B cell (primary cell): ENCODE measurements at regions not wholly inside any gene's neighbourhood (a gene's known extent, or its start where the extent isn't known, plus 50 kb on each side); places are given as distances from the start of the nearest gene placed in this dataset.

Source experiments
- ATAC-seq: fragments of 200-7000 bp; cut with Tn5 transposase; one replicate; pipeline ENCODE4 v1.10.0; 2021; ENCODE audit warnings: low read depth, mild to moderate bottlenecking, moderate number of reproducible peaks, moderate library complexity
- CTCF ChIA-PET: fragments of 350-600 bp; sonication (Branson Sonifier 250); formaldehyde crosslinking; loops from one replicate; lab custom pipeline; 2021; ENCODE audit warnings: antibody characterized with exemption, inconsistent platforms; lab: Charles Lee
- POLR2A ChIA-PET: fragments of 350-600 bp; sonication (Branson Sonifier 250); formaldehyde crosslinking; loops from one replicate; lab custom pipeline; 2021; ENCODE audit warnings: antibody characterized with exemption; lab: Charles Lee
- DNase-seq: peaks from one replicate; pipeline ENCODE4 v3.0.0; 2013
- H2AFZ ChIP-seq: 2 replicates; pipeline ENCODE4 v1.6.1; 2012; ENCODE audit warnings: mild to moderate bottlenecking, low read depth, low read length; ENCODE audit not compliant: insufficient read depth, poor library complexity, severe bottlenecking
- H3K27ac ChIP-seq, 2 donors: 1 replicate in 1 of 2; 2 replicates in 1 of 2; pipeline ENCODE4 v1.5.1; 2012 to 2013; ENCODE audit warnings: low read length in 2 of 2, mild to moderate bottlenecking in 2 of 2, moderate library complexity in 1 of 2
- H3K27me3 ChIP-seq, 4 experiments: fragments of 200-600 bp in 1 of 4; sonication (generic) in 1 of 4; replicated peaks in 1 of 4; 1 replicate in 2 of 4; 2 replicates in 2 of 4; pipeline versions ENCODE4 v1.6.1 to v1.7.0; 2013 to 2016; ENCODE audit warnings: low read length in 3 of 4, mild to moderate bottlenecking in 2 of 4, mixed read lengths in 1 of 4, moderate library complexity in 1 of 4; ENCODE audit not compliant: insufficient read depth in 4 of 4, control insufficient read depth in 3 of 4; ENCODE audit errors: control extremely low read depth in 1 of 4
- H3K36me3 ChIP-seq, 2 experiments: replicated peaks in 1 of 2; 1 replicate in 1 of 2; 2 replicates in 1 of 2; pipeline versions ENCODE4 v1.6.1 to v1.7.1; 2013; ENCODE audit warnings: low read length in 1 of 2; ENCODE audit not compliant: insufficient read depth in 2 of 2, control insufficient read depth in 1 of 2; ENCODE audit errors: control extremely low read depth in 1 of 2, extremely low read depth in 1 of 2
- H3K4me1 ChIP-seq, 2 donors: fragments of 200-600 bp in 1 of 2; sonication (generic) in 1 of 2; 1 replicate in 1 of 2; 2 replicates in 1 of 2; pipeline versions ENCODE4 v1.5.1 to v1.6.1; 2013 to 2017; ENCODE audit warnings: low read length in 2 of 2; ENCODE audit not compliant: control insufficient read depth in 2 of 2, insufficient read depth in 2 of 2
- H3K4me2 ChIP-seq: replicated peaks from 2 replicates; pipeline ENCODE3; 2012; ENCODE audit warnings: mild to moderate bottlenecking, low read depth, low read length; ENCODE audit not compliant: poor library complexity, severe bottlenecking
- H3K4me3 ChIP-seq, 5 experiments: fragments of 200-600 bp in 1 of 5; sonication (generic) in 1 of 5; 1 replicate in 3 of 5; 2 replicates in 2 of 5; pipeline versions ENCODE4 v1.5.1 to v1.7.0; 2011 to 2016; ENCODE audit warnings: low read length in 4 of 5, mild to moderate bottlenecking in 4 of 5, low read depth in 2 of 5, control low read depth in 1 of 5, moderate library complexity in 1 of 5; ENCODE audit not compliant: insufficient read depth in 1 of 5; ENCODE audit errors: control extremely low read depth in 1 of 5, extremely low read depth in 1 of 5
- H3K79me2 ChIP-seq: fragments of 200-600 bp; sonication (generic); one replicate; pipeline ENCODE4 v1.6.0; 2016; ENCODE audit warnings: low read length; ENCODE audit not compliant: control insufficient read depth, insufficient read depth
- H3K9ac ChIP-seq: fragments of 200-600 bp; sonication (generic); 2 replicates; pipeline ENCODE4 v1.6.1; 2017; ENCODE audit warnings: mild to moderate bottlenecking, low read length, moderate library complexity
- H3K9me3 ChIP-seq, 3 donors: one replicate each; pipeline versions ENCODE4 v1.6.1 to v1.7.1; 2013; ENCODE audit warnings: low read length in 2 of 3; ENCODE audit not compliant: control insufficient read depth in 2 of 3, insufficient read depth in 1 of 3; ENCODE audit errors: control extremely low read depth in 1 of 3
- H4K20me1 ChIP-seq: 2 replicates; pipeline ENCODE4 v1.6.0; 2012; ENCODE audit warnings: mild to moderate bottlenecking, low read length; ENCODE audit not compliant: insufficient read depth, control insufficient read depth, poor library complexity, severe bottlenecking
- H3K27ac Mint-ChIP-seq: one replicate; pipeline ENCODE4 v1.8.0; 2021; ENCODE audit warnings: mixed read lengths
- H3K27me3 Mint-ChIP-seq: one replicate; pipeline ENCODE4 v1.8.0; 2021; ENCODE audit warnings: mixed read lengths
- H3K4me1 Mint-ChIP-seq: one replicate; pipeline ENCODE4 v1.8.0; 2021; ENCODE audit warnings: mixed read lengths
- H3K4me3 Mint-ChIP-seq: one replicate; pipeline ENCODE4 v1.8.0; 2021; ENCODE audit warnings: mixed read lengths
- H3K9me3 Mint-ChIP-seq: one replicate; pipeline ENCODE4 v1.8.0; 2022; ENCODE audit warnings: mixed read lengths; ENCODE audit not compliant: insufficient read depth
- EZH2 ChIP-seq: IDR thresholded peaks from 2 replicates; pipeline ENCODE4 v1.6.1; 2012; ENCODE audit warnings: borderline replicate concordance, low read depth, mild to moderate bottlenecking, moderate library complexity, low read length; ENCODE audit not compliant: insufficient read depth, poor library complexity, severe bottlenecking
- WGBS: methylation state at CpG from one replicate; pipeline ENCODE4 v1.1.5; 2013; ENCODE audit warnings: missing lambda C conversion rate; ENCODE audit not compliant: insufficient coverage; 5-methylcytosine and 5-hydroxymethylcytosine counted together
- intact Hi-C: fragments of 100-400 bp; cut with micrococcal nuclease; formaldehyde crosslinking; loops from one replicate; pipeline ENCODE4 v1.10.0; 2022
- TF ChIP-seq, protein P1 (sequence below): fragments of 200-600 bp; IDR thresholded peaks from one replicate; pipeline ENCODE4 v1.8.0; 2022; ENCODE audit warnings: antibody characterized with exemption, mild to moderate bottlenecking

DNA sequence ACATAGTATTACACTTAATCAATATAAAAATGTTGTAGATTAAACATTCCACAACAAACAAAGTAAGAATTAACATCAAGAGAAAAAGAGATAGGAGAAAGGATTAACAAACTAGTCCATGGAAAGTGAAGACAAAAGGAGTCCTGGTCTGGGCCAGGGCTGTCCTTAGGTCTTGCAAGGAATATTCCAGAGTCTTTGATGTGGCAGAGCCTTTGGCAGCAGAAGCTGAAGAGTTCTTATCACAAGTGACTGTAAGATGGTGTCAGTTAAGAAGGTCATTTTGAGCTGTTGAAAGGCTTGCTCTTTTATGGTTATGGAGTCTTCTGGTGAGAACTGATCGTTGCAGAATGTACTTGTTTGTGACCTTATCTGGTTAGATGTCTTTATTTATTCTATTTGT lies 127.7 kb upstream of the LRRTM4 start:
- WGBS: no CpG with 5 or more reads among the region's 1 CpG
- Histone ChIP-seq H3K27ac (no peak overlapping the region), H3K4me3 (no peak overlapping the region), H3K9me3 (no peaks in the 10 kb centered on the region), H3K4me1 (no peaks in the 10 kb centered on the region), H2AFZ (no peak overlapping the region), H3K79me2 (no peaks in the 10 kb centered on the region), H3K27me3 (no peaks in the 10 kb centered on the region), H3K9ac (no peak overlapping the region), H4K20me1 (no peaks in the 10 kb centered on the region), H3K36me3 (no peaks in the 10 kb centered on the region), H3K4me2 (no peak overlapping the region)
- Mint-ChIP-seq H3K4me3 (no peak overlapping the region), H3K9me3 (peaks cover 4% of the 10 kb centered on the region), H3K27ac (no peak overlapping the region), H3K4me1 (no peaks in the 10 kb centered on the region), H3K27me3 (no peaks in the 10 kb centered on the region)
- DNase-seq (no peak), ATAC-seq (no peak)
- TF ChIP-seq EZH2: no peak
- TF ChIP-seq, protein P1, sequence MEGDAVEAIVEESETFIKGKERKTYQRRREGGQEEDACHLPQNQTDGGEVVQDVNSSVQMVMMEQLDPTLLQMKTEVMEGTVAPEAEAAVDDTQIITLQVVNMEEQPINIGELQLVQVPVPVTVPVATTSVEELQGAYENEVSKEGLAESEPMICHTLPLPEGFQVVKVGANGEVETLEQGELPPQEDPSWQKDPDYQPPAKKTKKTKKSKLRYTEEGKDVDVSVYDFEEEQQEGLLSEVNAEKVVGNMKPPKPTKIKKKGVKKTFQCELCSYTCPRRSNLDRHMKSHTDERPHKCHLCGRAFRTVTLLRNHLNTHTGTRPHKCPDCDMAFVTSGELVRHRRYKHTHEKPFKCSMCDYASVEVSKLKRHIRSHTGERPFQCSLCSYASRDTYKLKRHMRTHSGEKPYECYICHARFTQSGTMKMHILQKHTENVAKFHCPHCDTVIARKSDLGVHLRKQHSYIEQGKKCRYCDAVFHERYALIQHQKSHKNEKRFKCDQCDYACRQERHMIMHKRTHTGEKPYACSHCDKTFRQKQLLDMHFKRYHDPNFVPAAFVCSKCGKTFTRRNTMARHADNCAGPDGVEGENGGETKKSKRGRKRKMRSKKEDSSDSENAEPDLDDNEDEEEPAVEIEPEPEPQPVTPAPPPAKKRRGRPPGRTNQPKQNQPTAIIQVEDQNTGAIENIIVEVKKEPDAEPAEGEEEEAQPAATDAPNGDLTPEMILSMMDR: no peak
- ChIA-PET CTCF (no interaction called here), POLR2A (no interaction called here)
- intact Hi-C loops: no loop called here

DNA sequence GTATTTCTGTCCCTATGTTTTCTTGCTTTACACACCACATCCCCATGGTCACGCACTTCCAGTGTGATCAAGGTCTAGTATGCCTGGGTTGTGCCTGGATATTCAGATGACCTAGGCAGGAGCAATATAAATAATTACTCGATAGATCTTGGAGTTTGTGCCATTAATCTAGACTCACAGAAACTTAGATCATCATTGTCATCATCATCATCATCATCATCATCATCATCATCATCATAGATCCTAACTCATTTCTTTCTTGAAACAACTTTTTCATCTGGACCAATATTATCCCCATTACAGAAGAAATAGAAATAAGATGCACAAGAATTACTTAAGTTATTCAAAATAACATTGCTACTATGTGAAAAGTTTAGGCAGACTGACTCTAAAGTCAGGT lies 130.3 kb upstream of the LRRTM4 start:
- TF ChIP-seq, protein P1: no peak
- no peak for TF ChIP-seq EZH2
- H3K9me3 ChIP-seq: no peaks in the 10 kb centered on the region
- no peak overlapping the region for H3K4me3 ChIP-seq
- ChIA-PET POLR2A (no interaction called here), CTCF (no interaction called here)
- DNase-seq (no peak), ATAC-seq (no peak)
- Mint-ChIP-seq H3K4me3 (no peak overlapping the region), H3K9me3 (peaks cover 4% of the 10 kb centered on the region), H3K27ac (no peak overlapping the region), H3K4me1 (no peaks in the 10 kb centered on the region), H3K27me3 (no peaks in the 10 kb centered on the region)
- no peak overlapping the region for H2AFZ ChIP-seq
- no peaks in the 10 kb centered on the region for H3K79me2 ChIP-seq
- WGBS: 80% methylated on average over 1 of the region's 2 CpGs
- no peak overlapping the region for H3K27ac ChIP-seq
- H3K9ac ChIP-seq: no peak overlapping the region
- H4K20me1 ChIP-seq: no peaks in the 10 kb centered on the region
- intact Hi-C loops: no loop called here
- H3K36me3 ChIP-seq: no peaks in the 10 kb centered on the region
- H3K4me2 ChIP-seq: no peak overlapping the region
- no peaks in the 10 kb centered on the region for H3K27me3 ChIP-seq
- H3K4me1 ChIP-seq: no peaks in the 10 kb centered on the region
